ENCODE measurements at regions not wholly inside any gene's neighbourhood (a gene's known extent, or its start where the extent isn't known, plus 50 kb on each side); places are given as distances from the start of the nearest gene placed in this dataset.

DNA sequence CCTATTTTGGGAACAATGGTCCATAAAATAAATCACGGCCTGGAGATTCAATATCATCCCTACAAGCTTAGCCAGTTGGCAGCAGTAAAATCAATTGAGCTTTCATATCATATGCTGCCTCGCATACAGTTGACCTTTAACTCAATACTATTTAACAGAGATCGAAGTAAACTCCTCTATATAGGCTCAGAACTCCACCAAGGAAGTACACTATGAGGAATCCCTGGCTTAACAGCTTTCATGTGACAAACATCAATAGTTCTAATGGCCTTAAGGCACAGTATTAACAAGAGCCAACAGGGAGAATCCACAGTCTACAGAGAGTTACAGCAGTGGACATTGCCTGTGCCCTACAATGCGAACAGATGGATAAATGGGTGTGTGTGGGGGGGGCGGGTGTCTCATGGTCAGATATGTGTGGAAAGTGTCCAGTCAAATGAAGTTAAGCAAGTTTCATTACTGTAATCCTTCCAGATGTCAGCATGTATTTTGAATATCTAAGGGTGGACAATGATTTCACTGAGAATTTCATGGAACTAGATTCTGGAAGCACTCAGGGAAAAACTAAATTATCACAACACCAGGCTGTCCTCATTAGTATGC, 98.2 kb upstream of the FAM9B start:
- H3K27me3 ChIP-seq, result no peaks in the 10 kb centered on the region
- WGBS (ENCODE audit: insufficient coverage, low coverage, low lambda C conversion rate, missing lambda C conversion rate), result 59% methylated on average over 4 of the region's 5 CpGs

DNA sequence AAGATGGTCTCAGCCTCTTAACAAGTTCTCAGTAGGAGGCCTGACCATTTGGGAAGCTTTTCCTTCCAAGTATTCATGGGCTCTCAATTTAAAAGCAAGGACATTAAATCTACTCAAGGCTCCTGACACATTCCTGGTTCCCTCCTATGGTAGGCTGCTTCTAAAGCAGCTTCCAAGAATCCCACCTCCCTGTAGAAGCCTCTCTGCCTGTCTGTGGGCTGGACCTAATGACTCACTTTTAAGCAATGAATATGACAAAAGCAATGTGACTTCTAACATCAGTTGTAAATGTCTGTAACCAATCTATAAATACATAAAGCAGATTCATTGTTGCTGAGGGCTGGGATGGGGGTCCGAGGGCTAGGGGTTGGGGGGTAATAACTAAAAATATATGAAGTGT, 99.5 kb upstream of the FAM9B start:
- Histone ChIP-seq H3K4me3 (no peak overlapping the region), H3K27ac (no peak overlapping the region), H3K9me3 (no peaks in the 10 kb centered on the region), H3K36me3 (no peaks in the 10 kb centered on the region), H3K4me1 (no peaks in the 10 kb centered on the region), H3K27me3 (no peaks in the 10 kb centered on the region)
- ATAC-seq (no peak), DNase-seq (no peak)
- WGBS (ENCODE audit: insufficient coverage, low coverage, low lambda C conversion rate, missing lambda C conversion rate), result 33% methylated on average over 1 of the region's 1 CpG
- TF ChIP-seq POLR2A (IDR thresholded peaks at IDR 0.05), result no peak
- TF ChIP-seq, protein P1, sequence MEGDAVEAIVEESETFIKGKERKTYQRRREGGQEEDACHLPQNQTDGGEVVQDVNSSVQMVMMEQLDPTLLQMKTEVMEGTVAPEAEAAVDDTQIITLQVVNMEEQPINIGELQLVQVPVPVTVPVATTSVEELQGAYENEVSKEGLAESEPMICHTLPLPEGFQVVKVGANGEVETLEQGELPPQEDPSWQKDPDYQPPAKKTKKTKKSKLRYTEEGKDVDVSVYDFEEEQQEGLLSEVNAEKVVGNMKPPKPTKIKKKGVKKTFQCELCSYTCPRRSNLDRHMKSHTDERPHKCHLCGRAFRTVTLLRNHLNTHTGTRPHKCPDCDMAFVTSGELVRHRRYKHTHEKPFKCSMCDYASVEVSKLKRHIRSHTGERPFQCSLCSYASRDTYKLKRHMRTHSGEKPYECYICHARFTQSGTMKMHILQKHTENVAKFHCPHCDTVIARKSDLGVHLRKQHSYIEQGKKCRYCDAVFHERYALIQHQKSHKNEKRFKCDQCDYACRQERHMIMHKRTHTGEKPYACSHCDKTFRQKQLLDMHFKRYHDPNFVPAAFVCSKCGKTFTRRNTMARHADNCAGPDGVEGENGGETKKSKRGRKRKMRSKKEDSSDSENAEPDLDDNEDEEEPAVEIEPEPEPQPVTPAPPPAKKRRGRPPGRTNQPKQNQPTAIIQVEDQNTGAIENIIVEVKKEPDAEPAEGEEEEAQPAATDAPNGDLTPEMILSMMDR (IDR thresholded peaks at IDR 0.05), result no peak
- intact Hi-C loops (cut with DNase I), result no loop called here

More for the DNA sequence above, 98.2 kb upstream of the FAM9B start:
- ATAC-seq, result no peak
- DNase-seq, result no peak
- TF ChIP-seq, protein P1 (IDR thresholded peaks at IDR 0.05), result no peak
- no peak for TF ChIP-seq POLR2A (IDR thresholded peaks at IDR 0.05)
- no peaks in the 10 kb centered on the region for H3K36me3 ChIP-seq
- no peaks in the 10 kb centered on the region for H3K9me3 ChIP-seq
- H3K4me3 ChIP-seq, result no peak overlapping the region
- intact Hi-C loops (cut with DNase I), result no loop called here
- H3K27ac ChIP-seq, result no peak overlapping the region
- H3K4me1 ChIP-seq, result no peaks in the 10 kb centered on the region

DNA sequence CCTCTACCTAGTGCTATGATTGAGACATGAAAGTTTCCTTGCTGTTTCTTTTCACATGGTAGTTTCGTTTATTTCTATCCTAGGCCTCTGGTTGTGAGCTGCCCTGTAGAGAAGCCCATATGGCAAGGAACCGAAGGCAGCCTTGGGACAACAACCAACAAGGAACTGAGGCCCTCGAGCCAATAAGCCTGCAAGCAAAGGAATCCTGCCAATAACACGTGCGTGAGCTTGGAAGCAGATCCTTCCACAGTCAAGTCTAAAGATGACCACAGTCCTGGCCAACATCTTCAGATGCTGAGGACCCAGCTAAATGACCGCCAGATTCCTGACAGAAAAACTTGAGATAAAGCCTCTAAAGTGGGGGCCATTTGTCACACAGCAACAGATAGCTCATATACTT, 100.4 kb upstream of the FAM9B start:
- Histone ChIP-seq H3K4me3 (no peak overlapping the region), H3K9me3 (no peaks in the 10 kb centered on the region), H3K4me1 (no peaks in the 10 kb centered on the region), H3K27ac (no peak overlapping the region), H3K36me3 (no peaks in the 10 kb centered on the region), H3K27me3 (no peaks in the 10 kb centered on the region)
- DNase-seq (no peak), ATAC-seq (no peak)
- TF ChIP-seq, protein P1 (IDR thresholded peaks at IDR 0.05), result no peak
- TF ChIP-seq POLR2A (IDR thresholded peaks at IDR 0.05), result no peak
- 69% methylated on average over 5 of the region's 6 CpGs for WGBS (ENCODE audit: insufficient coverage, low coverage, low lambda C conversion rate, missing lambda C conversion rate)
- intact Hi-C loops (cut with DNase I), result no loop called here

DNA sequence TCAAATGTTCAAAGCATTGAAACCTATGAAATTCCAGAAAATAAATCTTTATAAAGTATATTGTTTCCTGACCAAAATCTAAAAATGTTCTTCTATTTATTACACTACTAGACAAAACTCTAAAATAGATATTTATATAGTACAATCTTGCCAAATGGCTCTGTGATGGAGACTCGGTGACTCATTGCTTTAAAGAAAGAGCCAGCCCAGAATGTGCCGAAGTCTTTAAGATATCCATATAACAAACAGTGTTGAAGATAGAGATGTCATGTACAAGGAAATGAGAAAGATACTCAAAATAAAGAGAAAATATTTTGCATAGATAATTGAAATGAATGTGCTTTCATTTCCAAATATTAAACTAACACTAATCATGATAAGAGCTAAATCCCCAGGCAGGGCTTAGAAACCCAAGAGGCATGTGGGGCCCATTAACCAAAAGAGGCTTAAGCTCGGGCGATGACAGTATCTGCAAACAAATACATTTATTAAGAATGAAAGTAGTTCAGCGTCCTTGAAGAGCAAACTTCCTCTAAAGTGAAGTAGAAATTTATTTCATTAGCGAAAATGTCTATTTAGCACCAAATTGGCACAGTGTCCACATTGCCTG, 102.1 kb upstream of the FAM9B start:
- WGBS (ENCODE audit: insufficient coverage, low coverage, low lambda C conversion rate, missing lambda C conversion rate), result 44% methylated on average over 6 of the region's 6 CpGs
- intact Hi-C loops (cut with DNase I), result no loop called here
- Histone ChIP-seq H3K27ac (no peak overlapping the region), H3K4me3 (no peak overlapping the region), H3K9me3 (no peaks in the 10 kb centered on the region), H3K4me1 (no peaks in the 10 kb centered on the region), H3K27me3 (no peaks in the 10 kb centered on the region), H3K36me3 (no peaks in the 10 kb centered on the region)
- no peak for DNase-seq
- ATAC-seq, result no peak
- TF ChIP-seq, protein P1 (IDR thresholded peaks at IDR 0.05), result no peak
- TF ChIP-seq POLR2A (IDR thresholded peaks at IDR 0.05), result no peak

Data from right lobe of liver (tissue), 6 donors.